COR-L47 (cell line): ENCODE measurements at regions not wholly inside any gene's neighbourhood (a gene's known extent, or its start where the extent isn't known, plus 50 kb on each side); places are given as distances from the start of the nearest gene placed in this dataset.
A peak's percentile ranks its signal among the peaks of the same experiment; 100 is the strongest.

Experiments used
- DNase-seq: peaks from one replicate; lab custom pipeline; 2025; lab: John Stamatoyannopoulos, UW

GRCh38 chr16:76724181-76724580 lies 447.0 kb downstream of the CNTNAP4 start:
- DNase-seq, result no peak

GRCh38 chr16:76729525-76729924 lies 452.3 kb downstream of the CNTNAP4 start:
- peak; percentile 66 for DNase-seq

- DNase-seq, result no peak
Observed at GRCh38 chr16:76732894-76733293, 455.7 kb downstream of the CNTNAP4 start.

GRCh38 chr16:76741623-76742022 lies 449.4 kb upstream of the MON1B start:
- DNase-seq, result no peak

GRCh38 chr16:76748461-76749348 lies 442.3 kb upstream of the MON1B start:
- peak; percentile 87 for DNase-seq

GRCh38 chr16:76749780-76750375 lies 441.1 kb upstream of the MON1B start:
- DNase-seq, result no peak

- DNase-seq, result no peak
Observed at GRCh38 chr16:76755496-76755895, 435.5 kb upstream of the MON1B start.

- no peak for DNase-seq
Observed at GRCh38 chr16:76756423-76756822, 434.6 kb upstream of the MON1B start.

- no peak for DNase-seq
Observed at GRCh38 chr16:76756951-76757350, 434.0 kb upstream of the MON1B start.

- DNase-seq, result no peak
Observed at GRCh38 chr16:76766538-76766937, 424.5 kb upstream of the MON1B start.

GRCh38 chr16:76768316-76768715 lies 422.7 kb upstream of the MON1B start:
- DNase-seq, result no peak

- no peak for DNase-seq
Observed at GRCh38 chr16:76768948-76769347, 422.0 kb upstream of the MON1B start.

GRCh38 chr16:76771216-76771615 lies 419.8 kb upstream of the MON1B start:
- no peak for DNase-seq

GRCh38 chr16:76777721-76778465 lies 413.1 kb upstream of the MON1B start:
- DNase-seq, result no peak

GRCh38 chr16:76780556-76780955 lies 410.4 kb upstream of the MON1B start:
- no peak for DNase-seq

GRCh38 chr16:76784530-76784929 lies 406.5 kb upstream of the MON1B start:
- DNase-seq, result no peak

- no peak for DNase-seq
Observed at GRCh38 chr16:76787394-76787793, 403.6 kb upstream of the MON1B start.

GRCh38 chr16:76791151-76791550 lies 399.8 kb upstream of the MON1B start:
- no peak for DNase-seq

GRCh38 chr16:76796416-76796815 lies 394.6 kb upstream of the MON1B start:
- no peak for DNase-seq

GRCh38 chr16:76796978-76797377 lies 394.0 kb upstream of the MON1B start:
- DNase-seq, result no peak

GRCh38 chr16:76797457-76797856 lies 393.5 kb upstream of the MON1B start:
- no peak for DNase-seq

- no peak for DNase-seq
Observed at GRCh38 chr16:76800196-76800595, 390.8 kb upstream of the MON1B start.

GRCh38 chr16:76801357-76801756 lies 389.6 kb upstream of the MON1B start:
- DNase-seq, result no peak
